SK-N-SH treated with all-trans-retinoic acid at 6 μM for 48 hours (cell line): ENCODE measurements at regions not wholly inside any gene's neighbourhood (a gene's known extent, or its start where the extent isn't known, plus 50 kb on each side); places are given as distances from the start of the nearest gene placed in this dataset.

Source experiments
- ATAC-seq: fragments of 200-7000 bp; cut with Tn5 transposase; 3 replicates; pipeline ENCODE4 v1.9.1; 2020; ENCODE audit warnings: mild to moderate bottlenecking, moderate library complexity
- ARNTL ChIP-seq: fragments of 450-650 bp; formaldehyde crosslinking; IDR thresholded peaks from 2 replicates; pipeline ENCODE4 v1.5.0; 2020; ENCODE audit warnings: low read depth, mild to moderate bottlenecking, moderate library complexity, borderline replicate concordance
- BACH2 ChIP-seq: fragments of 250-450 bp; sonication (Bioruptor Pico); IDR thresholded peaks from 2 replicates; pipeline ENCODE4 v1.9.0; 2021; ENCODE audit warnings: mild to moderate bottlenecking, borderline replicate concordance
- CSDC2 ChIP-seq: fragments of 250-450 bp; sonication (Bioruptor Pico); IDR thresholded peaks from 2 replicates; pipeline ENCODE4 v1.5.0; 2020; ENCODE audit warnings: mild to moderate bottlenecking, moderate library complexity
- CSRNP3 ChIP-seq: fragments of 250-450 bp; sonication (Bioruptor Pico); IDR thresholded peaks from 2 replicates; pipeline ENCODE4 v1.5.1; 2021; ENCODE audit warnings: mild to moderate bottlenecking, moderate library complexity
- ESRRG ChIP-seq: fragments of 250-450 bp; sonication (Bioruptor Pico); IDR thresholded peaks from 2 replicates; pipeline ENCODE4 v1.6.1; 2021; ENCODE audit warnings: mild to moderate bottlenecking
- ISL1 ChIP-seq: fragments of 250-450 bp; sonication (Bioruptor Pico); IDR thresholded peaks from 2 replicates; pipeline ENCODE4 v2.1.2; 2022; ENCODE audit warnings: mild to moderate bottlenecking, moderate library complexity
- OSR1 ChIP-seq: fragments of 250-450 bp; sonication (Bioruptor Pico); IDR thresholded peaks from 2 replicates; pipeline ENCODE4 v1.8.0; 2022; ENCODE audit warnings: moderate library complexity, mild to moderate bottlenecking, inconsistent platforms
- PATZ1 ChIP-seq: fragments of 250-450 bp; sonication (Bioruptor Pico); IDR thresholded peaks from 2 replicates; pipeline ENCODE4 v1.8.0; 2020; ENCODE audit warnings: mild to moderate bottlenecking, moderate library complexity, borderline replicate concordance
- POU6F1 ChIP-seq: fragments of 250-450 bp; sonication (Bioruptor Pico); IDR thresholded peaks from 2 replicates; pipeline ENCODE4 v1.8.0; 2021; ENCODE audit warnings: low read depth, mild to moderate bottlenecking, moderate library complexity, borderline replicate concordance
- PPARA ChIP-seq: fragments of 250-450 bp; sonication (Bioruptor Pico); IDR thresholded peaks from 2 replicates; pipeline ENCODE4 v1.5.0; 2020; ENCODE audit warnings: mild to moderate bottlenecking, borderline replicate concordance
- RARB ChIP-seq: fragments of 250-450 bp; sonication (Bioruptor Pico); IDR thresholded peaks from 2 replicates; pipeline ENCODE4 v1.8.0; 2021; ENCODE audit warnings: mild to moderate bottlenecking, moderate library complexity
- SNAI2 ChIP-seq: fragments of 250-450 bp; sonication (Bioruptor Pico); IDR thresholded peaks from 2 replicates; pipeline ENCODE4 v1.5.0; 2020; ENCODE audit warnings: mild to moderate bottlenecking, moderate library complexity
- TOX ChIP-seq: fragments of 250-450 bp; sonication (Bioruptor Pico); IDR thresholded peaks from 2 replicates; pipeline ENCODE4 v1.8.0; 2021; ENCODE audit warnings: mild to moderate bottlenecking, moderate library complexity, borderline replicate concordance
- ZC3H10 ChIP-seq: fragments of 250-450 bp; sonication (Bioruptor Pico); IDR thresholded peaks from 2 replicates; pipeline ENCODE4 v1.5.1; 2021; ENCODE audit warnings: mild to moderate bottlenecking, moderate library complexity
- ZFP3 ChIP-seq: fragments of 250-450 bp; sonication (Bioruptor Pico); IDR thresholded peaks from 2 replicates; pipeline ENCODE4 v1.5.0; 2020; ENCODE audit warnings: mild to moderate bottlenecking, moderate library complexity
- ZFP30 ChIP-seq: fragments of 450-650 bp; formaldehyde crosslinking; IDR thresholded peaks from 2 replicates; pipeline ENCODE4 v1.5.0; 2022; ENCODE audit warnings: mild to moderate bottlenecking, moderate library complexity
- ZNF565 ChIP-seq: fragments of 450-650 bp; formaldehyde crosslinking; conservative IDR thresholded peaks from 2 replicates; pipeline ENCODE4 v1.5.0; 2020; ENCODE audit warnings: low read depth, mild to moderate bottlenecking, moderate library complexity
- ZNF70 ChIP-seq: fragments of 450-650 bp; formaldehyde crosslinking; IDR thresholded peaks from 2 replicates; pipeline ENCODE4 v1.5.0; 2020; ENCODE audit warnings: mild to moderate bottlenecking, moderate library complexity
- ZNF8 ChIP-seq: fragments of 450-650 bp; formaldehyde crosslinking; IDR thresholded peaks from 2 replicates; pipeline ENCODE4 v1.5.0; 2020; ENCODE audit warnings: mild to moderate bottlenecking, moderate library complexity
- TF ChIP-seq, protein P1 (sequence below): fragments of 250-450 bp; sonication (Bioruptor Pico); IDR thresholded peaks from 2 replicates; pipeline ENCODE4 v1.5.1; 2020; ENCODE audit warnings: low read depth, mild to moderate bottlenecking, moderate library complexity

GRCh38 chr7:130874071-130874915 is 140.3 kb upstream of the KLF14 start:
- peak; percentile 8 for ATAC-seq
- no peak for TF ChIP-seq ISL1 (CRISPR knock-in tag)
- TF ChIP-seq ZC3H10 (CRISPR knock-in tag): no peak
- no peak for TF ChIP-seq ESRRG (CRISPR knock-in tag)
- no peak for TF ChIP-seq POU6F1 (CRISPR knock-in tag)
- no peak for TF ChIP-seq ZFP30
- TF ChIP-seq ZNF8 (CRISPR knock-in tag): no peak
- no peak for TF ChIP-seq ZNF70
- no peak for TF ChIP-seq ZFP3 (CRISPR knock-in tag)
- TF ChIP-seq TOX (CRISPR knock-in tag): no peak
- no peak for TF ChIP-seq PATZ1 (CRISPR knock-in tag)
- TF ChIP-seq CSRNP3 (CRISPR knock-in tag): no peak
- TF ChIP-seq PPARA (CRISPR knock-in tag): no peak
- TF ChIP-seq RARB (CRISPR knock-in tag): no peak
- no peak for TF ChIP-seq ZNF565
- TF ChIP-seq, protein P1, sequence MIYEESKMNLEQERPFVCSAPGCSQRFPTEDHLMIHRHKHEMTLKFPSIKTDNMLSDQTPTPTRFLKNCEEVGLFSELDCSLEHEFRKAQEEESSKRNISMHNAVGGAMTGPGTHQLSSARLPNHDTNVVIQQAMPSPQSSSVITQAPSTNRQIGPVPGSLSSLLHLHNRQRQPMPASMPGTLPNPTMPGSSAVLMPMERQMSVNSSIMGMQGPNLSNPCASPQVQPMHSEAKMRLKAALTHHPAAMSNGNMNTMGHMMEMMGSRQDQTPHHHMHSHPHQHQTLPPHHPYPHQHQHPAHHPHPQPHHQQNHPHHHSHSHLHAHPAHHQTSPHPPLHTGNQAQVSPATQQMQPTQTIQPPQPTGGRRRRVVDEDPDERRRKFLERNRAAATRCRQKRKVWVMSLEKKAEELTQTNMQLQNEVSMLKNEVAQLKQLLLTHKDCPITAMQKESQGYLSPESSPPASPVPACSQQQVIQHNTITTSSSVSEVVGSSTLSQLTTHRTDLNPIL: no peak
- TF ChIP-seq SNAI2 (CRISPR knock-in tag): no peak
- no peak for TF ChIP-seq BACH2
- no peak for TF ChIP-seq CSDC2 (CRISPR knock-in tag)
- no peak for TF ChIP-seq ARNTL (CRISPR knock-in tag)

GRCh38 chr7:130875265-130875741 is 141.3 kb upstream of the KLF14 start:
- TF ChIP-seq RARB (CRISPR knock-in tag): 0 out of 2 replicates have a peak, but pooled peaks have one; percentile 34
- 0 out of 2 replicates have a peak, but pooled peaks have one; percentile 35 for TF ChIP-seq TOX (CRISPR knock-in tag)
- TF ChIP-seq ZFP3 (CRISPR knock-in tag): no peak
- TF ChIP-seq, all 23 proteins: peak for 2
- ATAC-seq: peak; percentile 62

GRCh38 chr7:130875901-130876300 is 141.9 kb upstream of the KLF14 start:
- no peak for TF ChIP-seq BACH2
- no peak for TF ChIP-seq ZNF8 (CRISPR knock-in tag)
- no peak for TF ChIP-seq ESRRG (CRISPR knock-in tag)
- ATAC-seq: no peak

DNA sequence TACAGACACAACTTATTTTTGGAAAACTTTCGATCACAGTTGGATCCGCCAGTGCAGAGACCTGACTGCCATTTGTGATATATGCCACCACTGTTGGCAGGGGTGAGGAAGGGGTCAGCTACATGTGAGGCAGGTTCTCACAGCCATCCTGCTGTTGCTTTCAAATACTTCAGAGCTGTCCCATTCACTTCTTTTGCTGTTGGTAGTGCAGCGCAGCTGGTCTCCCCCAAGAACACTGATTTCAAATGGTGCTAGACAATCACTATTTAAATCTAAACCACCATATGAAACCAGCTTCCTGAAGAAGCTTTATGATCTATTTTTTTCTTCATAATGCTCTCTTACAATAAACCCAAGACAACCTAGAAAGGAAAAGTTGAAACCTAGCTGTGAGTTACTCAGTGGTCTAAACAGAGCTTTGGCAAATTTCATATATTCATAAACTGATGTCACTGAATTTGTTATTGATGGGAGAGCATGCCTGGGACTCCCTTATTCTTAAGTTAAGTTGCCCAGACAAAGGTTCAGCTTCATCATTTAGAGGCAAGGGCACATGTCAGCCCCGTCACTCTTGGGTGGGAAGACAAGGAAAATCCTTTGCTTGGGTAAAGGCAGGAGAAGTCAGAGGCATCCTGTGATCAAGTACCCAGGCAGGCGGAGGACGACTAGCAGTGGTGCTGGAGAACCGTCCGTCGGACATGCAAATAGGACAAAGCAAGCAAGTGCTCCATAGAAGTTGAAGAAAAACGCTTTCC is 143.4 kb upstream of the KLF14 start:
- no peak for TF ChIP-seq TOX (CRISPR knock-in tag)
- no peak for TF ChIP-seq ESRRG (CRISPR knock-in tag)
- TF ChIP-seq ZFP30: no peak
- no peak for TF ChIP-seq ARNTL (CRISPR knock-in tag)
- TF ChIP-seq SNAI2 (CRISPR knock-in tag): no peak
- TF ChIP-seq ZC3H10 (CRISPR knock-in tag): no peak
- no peak for TF ChIP-seq BACH2
- no peak for TF ChIP-seq POU6F1 (CRISPR knock-in tag)
- TF ChIP-seq OSR1: no peak
- no peak for ATAC-seq
